GM23338 (cell line): ENCODE measurements at regions not wholly inside any gene's neighbourhood (a gene's known extent, or its start where the extent isn't known, plus 50 kb on each side); places are given as distances from the start of the nearest gene placed in this dataset.

Experiments used
- ATAC-seq: fragments of 200-7000 bp; cut with Tn5 transposase; 3 replicates; pipeline ENCODE4 v1.9.1; 2020
- DNase-seq: peaks from one replicate; pipeline ENCODE4 v3.0.0-alpha.2; 2015; ENCODE audit warnings: low spot score
- H2AFZ ChIP-seq: fragments of 200-600 bp; sonication (generic); 2 replicates; pipeline ENCODE4 v1.8.0; 2016; ENCODE audit warnings: antibody characterized with exemption, mild to moderate bottlenecking, moderate library complexity
- H3F3A ChIP-seq: fragments of 200-600 bp; sonication (generic); replicated peaks from 2 replicates; pipeline ENCODE4 v1.8.0; 2017; ENCODE audit warnings: antibody characterized with exemption, mixed run types, low read depth
- H3K27ac ChIP-seq: fragments of 200-600 bp; sonication (generic); 2 replicates; pipeline ENCODE4 v1.6.1; 2016; ENCODE audit warnings: low read depth
- H3K27me3 ChIP-seq: fragments of 200-600 bp; sonication (generic); 2 replicates; pipeline ENCODE4 v1.8.0; 2016; ENCODE audit warnings: mild to moderate bottlenecking, mixed run types, moderate library complexity; ENCODE audit not compliant: insufficient read depth
- H3K36me3 ChIP-seq: fragments of 200-600 bp; sonication (generic); 2 replicates; pipeline ENCODE4 v1.8.0; 2016; ENCODE audit warnings: mild to moderate bottlenecking; ENCODE audit not compliant: insufficient read depth
- H3K4me1 ChIP-seq: fragments of 200-600 bp; sonication (generic); 2 replicates; pipeline ENCODE4 v1.8.0; 2016; ENCODE audit warnings: mild to moderate bottlenecking, moderate library complexity; ENCODE audit not compliant: insufficient read depth
- H3K4me2 ChIP-seq: fragments of 200-600 bp; sonication (generic); 2 replicates; pipeline ENCODE4 v1.7.1; 2017; ENCODE audit warnings: mixed run types
- H3K4me3 ChIP-seq: fragments of 200-600 bp; sonication (generic); 2 replicates; pipeline ENCODE4 v1.6.1; 2016; ENCODE audit warnings: mixed run types
- H3K79me2 ChIP-seq: fragments of 200-600 bp; sonication (generic); replicated peaks from 2 replicates; pipeline ENCODE4 v1.8.0; 2017; ENCODE audit warnings: mild to moderate bottlenecking; ENCODE audit not compliant: insufficient read depth
- H3K9me2 ChIP-seq: fragments of 200-600 bp; sonication (generic); 2 replicates; pipeline ENCODE4 v1.8.0; 2017; ENCODE audit not compliant: insufficient read depth
- H4K20me1 ChIP-seq: fragments of 200-600 bp; sonication (generic); replicated peaks from 2 replicates; pipeline ENCODE4 v1.8.0; 2017; ENCODE audit warnings: mild to moderate bottlenecking; ENCODE audit not compliant: insufficient read depth
- H3K27ac Mint-ChIP-seq: 2 replicates; pipeline ENCODE4 v1.8.0; 2020; ENCODE audit warnings: inconsistent platforms, mild to moderate bottlenecking, moderate library complexity, mixed read lengths
- H3K27me3 Mint-ChIP-seq: 3 replicates; pipeline ENCODE4 v1.8.0; 2022; ENCODE audit warnings: low read depth, mild to moderate bottlenecking, moderate library complexity, mixed read lengths, inconsistent platforms; ENCODE audit not compliant: insufficient read depth, poor library complexity
- H3K36me3 Mint-ChIP-seq: 3 replicates; pipeline ENCODE4 v1.8.0; 2021; ENCODE audit warnings: low read depth, mild to moderate bottlenecking, inconsistent platforms, moderate library complexity, mixed read lengths
- H3K4me1 Mint-ChIP-seq: 3 replicates; pipeline ENCODE4 v1.8.0; 2020; ENCODE audit warnings: mild to moderate bottlenecking, inconsistent platforms, mixed read lengths
- H3K4me3 Mint-ChIP-seq: 3 replicates; pipeline ENCODE4 v1.8.0; 2021; ENCODE audit warnings: moderate library complexity, mild to moderate bottlenecking, inconsistent platforms, mixed read lengths
- H3K9me3 Mint-ChIP-seq: 3 replicates; pipeline ENCODE4 v1.8.0; 2020; ENCODE audit warnings: moderate library complexity, mild to moderate bottlenecking, inconsistent platforms, mixed read lengths
- CREB1 ChIP-seq: fragments of 250-450 bp; sonication (Bioruptor Pico); IDR thresholded peaks from 2 replicates; pipeline ENCODE4 v1.5.0; 2020; ENCODE audit warnings: low read depth, mild to moderate bottlenecking, moderate library complexity
- EZH2 ChIP-seq: fragments of 200-600 bp; sonication (generic); IDR thresholded peaks from one replicate; pipeline ENCODE4 v1.8.0; 2017; ENCODE audit warnings: antibody characterized with exemption, mild to moderate bottlenecking, low read depth; ENCODE audit not compliant: unreplicated experiment
- EZH2phosphoT487 ChIP-seq: fragments of 200-600 bp; sonication (generic); IDR thresholded peaks from one replicate; pipeline ENCODE4 v1.8.1; 2018; ENCODE audit warnings: antibody characterized with exemption; ENCODE audit not compliant: unreplicated experiment
- JUNB ChIP-seq: IDR thresholded peaks from one replicate; pipeline ENCODE4 v1.6.1; 2016; ENCODE audit warnings: antibody characterized with exemption; ENCODE audit not compliant: unreplicated experiment
- NANOG ChIP-seq: IDR thresholded peaks from 2 replicates; pipeline ENCODE4 v1.6.1; 2016; ENCODE audit warnings: antibody characterized with exemption, borderline replicate concordance
- POLR2AphosphoS5 ChIP-seq: IDR thresholded peaks from 2 replicates; pipeline ENCODE4 v1.6.1; 2016; ENCODE audit warnings: antibody characterized with exemption, low read depth
- STAT1 ChIP-seq: IDR thresholded peaks from one replicate; pipeline ENCODE4 v1.6.1; 2016; ENCODE audit warnings: antibody characterized with exemption; ENCODE audit not compliant: unreplicated experiment
- ZNF114 ChIP-seq: fragments of 250-450 bp; sonication (Bioruptor Pico); IDR thresholded peaks from 2 replicates; pipeline ENCODE4 v1.5.0; 2020; ENCODE audit warnings: mild to moderate bottlenecking, moderate library complexity
- ZNF331 ChIP-seq: fragments of 250-450 bp; sonication (Bioruptor Pico); IDR thresholded peaks from 2 replicates; pipeline ENCODE4 v1.5.0; 2020; ENCODE audit warnings: low read depth, mild to moderate bottlenecking, moderate library complexity
- TF ChIP-seq, protein P1 (sequence below), 2 experiments: fragments of 200-600 bp in 1 of 2; sonication (generic) in 1 of 2; conservative IDR thresholded peaks; 2 replicates each; pipeline versions ENCODE4 v1.5.1 to v1.6.1; 2016 to 2017; ENCODE audit warnings: antibody characterized with exemption in 2 of 2, low read depth in 2 of 2, mild to moderate bottlenecking in 2 of 2, moderate library complexity in 1 of 2
- TF ChIP-seq, protein P2 (sequence below): IDR thresholded peaks from one replicate; pipeline ENCODE4 v1.6.1; 2018; ENCODE audit warnings: antibody characterized with exemption; ENCODE audit not compliant: unreplicated experiment

DNA sequence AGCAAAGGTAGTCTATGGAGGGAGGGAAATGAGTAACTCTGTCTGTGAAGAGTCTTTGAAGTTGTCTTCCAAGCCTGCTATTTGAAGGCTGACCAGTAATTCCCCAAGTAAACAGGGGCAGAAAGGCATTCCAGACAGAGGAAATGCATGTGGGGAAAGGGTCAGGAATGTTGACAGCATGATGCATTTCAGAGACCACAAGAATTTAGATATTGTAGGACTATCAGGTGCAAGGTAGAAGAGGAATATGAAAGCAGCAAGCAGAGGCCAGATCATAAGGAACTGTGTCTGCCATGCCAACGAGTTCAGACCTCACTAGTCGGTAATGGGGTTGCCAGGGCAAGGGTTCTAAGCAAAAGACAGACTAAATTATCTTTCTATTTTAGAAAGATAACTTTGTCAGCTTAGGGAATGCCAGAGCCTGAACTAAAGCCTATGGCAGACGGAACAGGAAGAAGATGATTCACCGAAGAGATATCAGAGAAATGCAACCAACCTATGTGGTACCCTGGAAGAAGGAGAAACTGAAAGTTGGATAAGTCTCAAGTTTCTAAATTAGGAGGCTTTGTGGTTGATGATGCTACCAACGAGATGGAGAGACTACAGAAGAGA, 327.0 kb upstream of the RORA start:
- H2AFZ ChIP-seq, result no peak overlapping the region
- no peaks in the 10 kb centered on the region for H3K79me2 ChIP-seq
- no peaks in the 10 kb centered on the region for H3K36me3 Mint-ChIP-seq
- H3K27me3 ChIP-seq, result no peaks in the 10 kb centered on the region
- H3K9me3 Mint-ChIP-seq, result no peaks in the 10 kb centered on the region
- no peaks in the 10 kb centered on the region for H3F3A ChIP-seq
- peaks cover 11% of the 10 kb centered on the region for H3K4me1 Mint-ChIP-seq
- peaks cover 11% of the 10 kb centered on the region for H3K4me1 ChIP-seq
- no peak overlapping the region for H3K4me3 Mint-ChIP-seq
- H3K36me3 ChIP-seq, result no peaks in the 10 kb centered on the region
- no peak overlapping the region for H3K4me2 ChIP-seq
- H3K27ac Mint-ChIP-seq, result no peak overlapping the region
- no peaks in the 10 kb centered on the region for H3K27me3 Mint-ChIP-seq
- H3K9me2 ChIP-seq, result 0 out of 2 replicates have a peak, but pooled peaks cover 20% of the 10 kb centered on the region
- TF ChIP-seq EZH2phosphoT487 (no peak), NANOG (no peak), STAT1 (no peak), JUNB (no peak), ZNF331 (CRISPR knock-in tag) (no peak), ZNF114 (no peak), POLR2AphosphoS5 (no peak), CREB1 (CRISPR knock-in tag) (no peak)
- TF ChIP-seq, protein P1, sequence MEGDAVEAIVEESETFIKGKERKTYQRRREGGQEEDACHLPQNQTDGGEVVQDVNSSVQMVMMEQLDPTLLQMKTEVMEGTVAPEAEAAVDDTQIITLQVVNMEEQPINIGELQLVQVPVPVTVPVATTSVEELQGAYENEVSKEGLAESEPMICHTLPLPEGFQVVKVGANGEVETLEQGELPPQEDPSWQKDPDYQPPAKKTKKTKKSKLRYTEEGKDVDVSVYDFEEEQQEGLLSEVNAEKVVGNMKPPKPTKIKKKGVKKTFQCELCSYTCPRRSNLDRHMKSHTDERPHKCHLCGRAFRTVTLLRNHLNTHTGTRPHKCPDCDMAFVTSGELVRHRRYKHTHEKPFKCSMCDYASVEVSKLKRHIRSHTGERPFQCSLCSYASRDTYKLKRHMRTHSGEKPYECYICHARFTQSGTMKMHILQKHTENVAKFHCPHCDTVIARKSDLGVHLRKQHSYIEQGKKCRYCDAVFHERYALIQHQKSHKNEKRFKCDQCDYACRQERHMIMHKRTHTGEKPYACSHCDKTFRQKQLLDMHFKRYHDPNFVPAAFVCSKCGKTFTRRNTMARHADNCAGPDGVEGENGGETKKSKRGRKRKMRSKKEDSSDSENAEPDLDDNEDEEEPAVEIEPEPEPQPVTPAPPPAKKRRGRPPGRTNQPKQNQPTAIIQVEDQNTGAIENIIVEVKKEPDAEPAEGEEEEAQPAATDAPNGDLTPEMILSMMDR (conservative IDR thresholded peaks at IDR 0.05; ENCODE audit: low read depth in 2 of 2), result no peak
- ATAC-seq (no peak), DNase-seq (no peak)
- H3K4me3 ChIP-seq, result no peak overlapping the region
- H3K27ac ChIP-seq, result no peak overlapping the region
- no peaks in the 10 kb centered on the region for H4K20me1 ChIP-seq

DNA sequence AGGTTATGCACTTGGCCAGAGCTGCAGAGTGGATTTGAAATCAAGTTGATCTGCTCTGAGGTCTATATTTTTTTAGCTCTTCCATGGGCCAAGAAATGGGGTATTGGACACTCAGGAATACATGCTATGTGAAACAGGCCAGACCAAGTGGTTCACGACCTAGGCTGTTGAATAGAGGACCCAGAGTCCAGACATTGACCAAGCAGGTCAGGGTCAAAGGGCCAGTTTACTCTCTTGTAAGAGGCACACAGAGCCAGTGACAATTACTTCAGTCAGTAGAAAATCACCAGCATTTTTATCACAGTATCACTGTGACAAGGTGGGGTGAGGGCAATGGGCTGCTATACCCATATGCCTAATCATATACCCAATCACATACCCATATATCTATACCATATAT, 320.6 kb upstream of the RORA start:
- Histone ChIP-seq H3K4me2 (no peak overlapping the region), H3K27ac (no peak overlapping the region), H3K79me2 (no peaks in the 10 kb centered on the region), H3K4me3 (no peak overlapping the region), H3K9me2 (peaks cover 13% of the 10 kb centered on the region; the same call in 1 of the 2 replicates), H4K20me1 (no peaks in the 10 kb centered on the region), H3F3A (no peaks in the 10 kb centered on the region), H2AFZ (no peak overlapping the region), H3K4me1 (no peaks in the 10 kb centered on the region), H3K36me3 (no peaks in the 10 kb centered on the region), H3K27me3 (no peaks in the 10 kb centered on the region)
- Mint-ChIP-seq H3K4me1 (no peaks in the 10 kb centered on the region), H3K4me3 (no peak overlapping the region), H3K27ac (no peak overlapping the region; the same call in 1 of the 2 replicates), H3K27me3 (peaks cover 6% of the 10 kb centered on the region), H3K36me3 (no peaks in the 10 kb centered on the region), H3K9me3 (no peaks in the 10 kb centered on the region)
- no peak for ATAC-seq
- TF ChIP-seq POLR2AphosphoS5 (no peak), CREB1 (CRISPR knock-in tag) (no peak), EZH2 (no peak)
- TF ChIP-seq, protein P2, sequence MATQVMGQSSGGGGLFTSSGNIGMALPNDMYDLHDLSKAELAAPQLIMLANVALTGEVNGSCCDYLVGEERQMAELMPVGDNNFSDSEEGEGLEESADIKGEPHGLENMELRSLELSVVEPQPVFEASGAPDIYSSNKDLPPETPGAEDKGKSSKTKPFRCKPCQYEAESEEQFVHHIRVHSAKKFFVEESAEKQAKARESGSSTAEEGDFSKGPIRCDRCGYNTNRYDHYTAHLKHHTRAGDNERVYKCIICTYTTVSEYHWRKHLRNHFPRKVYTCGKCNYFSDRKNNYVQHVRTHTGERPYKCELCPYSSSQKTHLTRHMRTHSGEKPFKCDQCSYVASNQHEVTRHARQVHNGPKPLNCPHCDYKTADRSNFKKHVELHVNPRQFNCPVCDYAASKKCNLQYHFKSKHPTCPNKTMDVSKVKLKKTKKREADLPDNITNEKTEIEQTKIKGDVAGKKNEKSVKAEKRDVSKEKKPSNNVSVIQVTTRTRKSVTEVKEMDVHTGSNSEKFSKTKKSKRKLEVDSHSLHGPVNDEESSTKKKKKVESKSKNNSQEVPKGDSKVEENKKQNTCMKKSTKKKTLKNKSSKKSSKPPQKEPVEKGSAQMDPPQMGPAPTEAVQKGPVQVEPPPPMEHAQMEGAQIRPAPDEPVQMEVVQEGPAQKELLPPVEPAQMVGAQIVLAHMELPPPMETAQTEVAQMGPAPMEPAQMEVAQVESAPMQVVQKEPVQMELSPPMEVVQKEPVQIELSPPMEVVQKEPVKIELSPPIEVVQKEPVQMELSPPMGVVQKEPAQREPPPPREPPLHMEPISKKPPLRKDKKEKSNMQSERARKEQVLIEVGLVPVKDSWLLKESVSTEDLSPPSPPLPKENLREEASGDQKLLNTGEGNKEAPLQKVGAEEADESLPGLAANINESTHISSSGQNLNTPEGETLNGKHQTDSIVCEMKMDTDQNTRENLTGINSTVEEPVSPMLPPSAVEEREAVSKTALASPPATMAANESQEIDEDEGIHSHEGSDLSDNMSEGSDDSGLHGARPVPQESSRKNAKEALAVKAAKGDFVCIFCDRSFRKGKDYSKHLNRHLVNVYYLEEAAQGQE, result no peak
- no peak for DNase-seq
